Natural killer cell treated with Interleukin-12 subunit alpha and Interleukin-12 subunit beta and Interleukin-15 and Interleukin-18, amount 100 ng/mL, for 72 hours (primary cell): ENCODE measurements at regions not wholly inside any gene's neighbourhood (a gene's known extent, or its start where the extent isn't known, plus 50 kb on each side); places are given as distances from the start of the nearest gene placed in this dataset.

ENCODE experiments used
- ATAC-seq, 2 donors: fragments of 150-1000 bp; cut with Tn5 transposase in 1 of 2; sonication (Bioruptor Pico), chemical (Tn5 transposase) in 1 of 2; 2 replicates each; pipeline ENCODE4 v1.10.0; 2021
- DNase-seq: peaks from one replicate; pipeline ENCODE4 v3.0.0; 2022; ENCODE audit warnings: low spot score
- H3K27ac Mint-ChIP-seq, 2 donors: 1 replicate in 1 of 2; 2 replicates in 1 of 2; pipeline ENCODE4 v1.8.0; 2022; ENCODE audit warnings: mixed read lengths in 2 of 2, mild to moderate bottlenecking in 1 of 2, moderate library complexity in 1 of 2
- H3K27me3 Mint-ChIP-seq, 2 donors: 1 replicate in 1 of 2; 2 replicates in 1 of 2; pipeline ENCODE4 v1.8.0; 2022; ENCODE audit warnings: mixed read lengths in 2 of 2
- H3K36me3 Mint-ChIP-seq: one replicate; pipeline ENCODE4 v1.8.0; 2022; ENCODE audit warnings: mixed read lengths
- H3K4me1 Mint-ChIP-seq, 2 donors: 1 replicate in 1 of 2; 2 replicates in 1 of 2; pipeline ENCODE4 v1.8.0; 2022; ENCODE audit warnings: low read depth in 2 of 2, mixed read lengths in 2 of 2, mild to moderate bottlenecking in 1 of 2
- H3K4me3 Mint-ChIP-seq: one replicate; pipeline ENCODE4 v1.8.0; 2022; ENCODE audit warnings: mixed read lengths
- H3K9me3 Mint-ChIP-seq: 2 replicates; pipeline ENCODE4 v1.8.0; 2022; ENCODE audit warnings: mixed read lengths

DNA sequence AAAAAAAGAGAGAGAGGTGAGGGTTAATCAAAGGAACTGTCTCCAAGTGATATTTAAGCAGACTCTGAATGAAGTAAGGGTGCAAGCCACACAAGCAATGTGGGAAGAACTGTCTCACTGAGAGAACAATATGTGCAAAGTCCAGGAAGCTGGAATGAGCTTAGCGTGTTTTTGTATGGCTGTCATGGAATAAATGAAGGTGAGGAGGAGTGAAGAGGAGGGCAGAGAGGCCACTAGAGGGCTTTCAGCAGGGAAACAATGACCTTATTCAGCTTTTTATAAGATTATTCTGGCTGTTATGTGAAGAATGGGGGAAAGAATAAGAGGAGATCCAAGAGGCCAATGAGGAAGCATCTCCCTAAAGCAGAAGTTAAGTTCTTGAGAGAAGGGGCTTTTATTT is 86.9 kb upstream of the COL8A1 start:
- Mint-ChIP-seq H3K27ac (no peak overlapping the region), H3K36me3 (peaks cover 4% of the 10 kb centered on the region), H3K4me1 (no peaks in the 10 kb centered on the region), H3K27me3 (no peaks in the 10 kb centered on the region), H3K9me3 (peaks cover 26% of the 10 kb centered on the region), H3K4me3 (no peak overlapping the region)
- DNase-seq (no peak), ATAC-seq (no peak)

DNA sequence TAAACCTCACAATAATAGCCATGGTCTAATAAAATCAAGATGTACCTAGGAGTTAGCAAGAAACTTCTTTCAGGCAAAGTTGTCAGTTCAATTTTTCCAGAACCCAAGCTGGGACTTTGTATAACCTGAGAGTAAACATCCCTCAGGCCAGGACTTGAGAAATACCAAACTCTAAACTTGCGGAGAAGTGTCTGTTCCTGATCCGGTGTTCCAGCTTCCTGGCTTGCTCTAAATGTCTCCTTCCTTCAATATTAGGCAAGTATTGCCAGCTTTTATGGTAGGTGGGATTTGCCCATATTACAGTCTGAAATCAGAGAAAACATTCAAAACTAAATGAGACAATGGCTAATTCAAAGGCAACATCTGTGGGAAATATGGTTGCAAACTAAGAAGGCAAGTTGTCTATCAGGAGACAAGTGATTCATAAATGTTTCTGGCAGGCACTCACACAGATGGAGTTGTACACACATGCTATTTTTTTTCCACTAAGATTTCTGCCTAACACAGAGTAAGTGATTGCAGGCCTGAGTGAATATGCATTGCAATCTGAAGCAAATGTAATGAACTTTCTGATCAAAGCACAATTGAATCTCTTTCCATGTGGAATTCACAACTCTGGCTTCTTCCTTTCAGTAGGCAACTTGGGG is 88.3 kb upstream of the COL8A1 start:
- H3K4me3 Mint-ChIP-seq, result no peak overlapping the region
- H3K27me3 Mint-ChIP-seq, result no peaks in the 10 kb centered on the region

GRCh38 chr3:99549220-99549619 is 89.2 kb upstream of the COL8A1 start:
- DNase-seq (no peak), ATAC-seq (no peak)
- Mint-ChIP-seq H3K27ac (no peak overlapping the region), H3K4me3 (no peak overlapping the region), H3K27me3 (no peaks in the 10 kb centered on the region), H3K36me3 (peaks cover 2% of the 10 kb centered on the region), H3K9me3 (peaks cover 20% of the 10 kb centered on the region), H3K4me1 (no peaks in the 10 kb centered on the region)

More for the DNA sequence above, 88.3 kb upstream of the COL8A1 start:
- ATAC-seq, result no peak
- Mint-ChIP-seq H3K36me3 (peaks cover 4% of the 10 kb centered on the region), H3K4me1 (no peaks in the 10 kb centered on the region), H3K27ac (no peak overlapping the region), H3K9me3 (peaks cover 23% of the 10 kb centered on the region)
- no peak for DNase-seq

- Mint-ChIP-seq H3K36me3 (no peaks in the 10 kb centered on the region), H3K27me3 (no peaks in the 10 kb centered on the region), H3K4me1 (no peaks in the 10 kb centered on the region), H3K4me3 (no peak overlapping the region), H3K27ac (no peak overlapping the region), H3K9me3 (peaks cover 19% of the 10 kb centered on the region)
- ATAC-seq (no peak), DNase-seq (no peak)
Observed at GRCh38 chr3:99548674-99549073, 89.7 kb upstream of the COL8A1 start.

GRCh38 chr3:99545941-99546580 is 92.3 kb upstream of the COL8A1 start:
- Mint-ChIP-seq H3K9me3 (peaks cover 14% of the 10 kb centered on the region), H3K27me3 (no peaks in the 10 kb centered on the region), H3K36me3 (no peaks in the 10 kb centered on the region), H3K4me1 (no peaks in the 10 kb centered on the region), H3K4me3 (no peak overlapping the region), H3K27ac (no peak overlapping the region)
- DNase-seq (no peak), ATAC-seq (no peak)

DNA sequence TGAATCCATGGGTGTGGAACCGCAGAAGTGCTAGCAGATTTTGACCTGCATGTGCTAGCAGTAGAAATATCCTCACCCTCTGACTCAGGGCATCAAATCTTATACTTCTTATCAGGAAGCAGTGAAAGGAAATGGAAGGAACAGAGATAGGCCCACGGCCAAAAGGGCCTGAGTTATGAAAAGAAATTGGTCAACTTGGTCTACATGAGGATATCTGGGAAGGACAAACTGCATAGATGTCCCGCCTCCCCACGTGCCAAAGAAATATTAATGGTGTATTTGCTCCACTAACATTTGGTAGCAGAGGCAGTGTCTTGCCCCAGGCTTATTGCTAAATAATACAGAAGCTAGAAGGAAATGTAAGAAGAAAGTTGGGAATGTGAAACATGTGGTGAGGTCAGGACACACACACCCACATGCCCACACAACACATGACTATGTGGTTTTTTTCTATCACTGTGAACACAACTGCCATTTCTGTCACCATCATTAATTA is 93.6 kb upstream of the COL8A1 start:
- no peaks in the 10 kb centered on the region for H3K27me3 Mint-ChIP-seq
- H3K27ac Mint-ChIP-seq, result no peak overlapping the region
- no peaks in the 10 kb centered on the region for H3K36me3 Mint-ChIP-seq
- H3K9me3 Mint-ChIP-seq, result peaks cover 11% of the 10 kb centered on the region
- DNase-seq, result no peak
- no peaks in the 10 kb centered on the region for H3K4me1 Mint-ChIP-seq
- no peak for ATAC-seq
- H3K4me3 Mint-ChIP-seq, result no peak overlapping the region

- Mint-ChIP-seq H3K27me3 (no peaks in the 10 kb centered on the region), H3K4me3 (no peak overlapping the region)
Observed at GRCh38 chr3:99543796-99544195, 94.6 kb upstream of the COL8A1 start.

GRCh38 chr3:99542767-99543518 is 95.5 kb upstream of the COL8A1 start:
- H3K27me3 Mint-ChIP-seq, result no peaks in the 10 kb centered on the region
- H3K9me3 Mint-ChIP-seq, result peaks cover 9% of the 10 kb centered on the region
- H3K4me3 Mint-ChIP-seq, result no peak overlapping the region
- DNase-seq (no peak), ATAC-seq (no peak)
- no peak overlapping the region for H3K27ac Mint-ChIP-seq
- no peaks in the 10 kb centered on the region for H3K36me3 Mint-ChIP-seq
- no peaks in the 10 kb centered on the region for H3K4me1 Mint-ChIP-seq

More at GRCh38 chr3:99543796-99544195, 94.6 kb upstream of the COL8A1 start:
- peaks cover 9% of the 10 kb centered on the region for H3K9me3 Mint-ChIP-seq
- ATAC-seq, result no peak
- no peak for DNase-seq
- no peak overlapping the region for H3K27ac Mint-ChIP-seq
- H3K36me3 Mint-ChIP-seq, result no peaks in the 10 kb centered on the region
- no peaks in the 10 kb centered on the region for H3K4me1 Mint-ChIP-seq

- no peaks in the 10 kb centered on the region for H3K4me1 Mint-ChIP-seq
Observed at GRCh38 chr3:99541181-99541580, 97.2 kb upstream of the COL8A1 start.

DNA sequence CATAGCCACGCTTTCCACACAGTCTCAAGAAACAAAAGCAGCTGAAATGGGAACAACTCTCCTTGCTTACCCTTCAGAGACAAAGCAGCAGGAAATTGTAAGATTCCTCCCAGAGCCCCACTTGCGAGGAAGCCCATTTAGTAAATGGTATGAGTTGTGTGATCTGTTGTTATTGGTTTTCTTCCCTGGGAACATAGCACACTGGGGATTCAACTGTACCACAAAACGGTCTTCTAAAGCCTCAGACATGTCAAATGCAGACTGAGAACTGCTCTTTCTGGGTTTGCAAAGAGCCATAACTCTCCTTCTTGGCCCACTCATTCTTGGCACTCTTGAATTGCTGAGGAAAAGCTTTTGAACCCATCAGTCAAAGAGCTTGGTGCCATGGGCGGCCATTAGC is 101.0 kb upstream of the COL8A1 start:
- DNase-seq, result no peak
- H3K4me1 Mint-ChIP-seq, result no peaks in the 10 kb centered on the region
- no peak overlapping the region for H3K27ac Mint-ChIP-seq
- peaks cover 3% of the 10 kb centered on the region for H3K9me3 Mint-ChIP-seq
- no peaks in the 10 kb centered on the region for H3K36me3 Mint-ChIP-seq
- H3K4me3 Mint-ChIP-seq, result no peak overlapping the region
- ATAC-seq, result no peak
- H3K27me3 Mint-ChIP-seq, result no peaks in the 10 kb centered on the region

More at GRCh38 chr3:99541181-99541580, 97.2 kb upstream of the COL8A1 start:
- Mint-ChIP-seq H3K4me3 (no peak overlapping the region), H3K27ac (no peak overlapping the region), H3K9me3 (peaks cover 9% of the 10 kb centered on the region), H3K27me3 (no peaks in the 10 kb centered on the region), H3K36me3 (no peaks in the 10 kb centered on the region)
- DNase-seq (no peak), ATAC-seq (no peak)

- Mint-ChIP-seq H3K4me3 (no peak overlapping the region), H3K27me3 (no peaks in the 10 kb centered on the region), H3K9me3 (peaks cover 3% of the 10 kb centered on the region), H3K27ac (no peak overlapping the region), H3K36me3 (no peaks in the 10 kb centered on the region), H3K4me1 (no peaks in the 10 kb centered on the region)
- DNase-seq, result no peak
- ATAC-seq, result no peak
Observed at GRCh38 chr3:99536555-99537314, 101.7 kb upstream of the COL8A1 start.

DNA sequence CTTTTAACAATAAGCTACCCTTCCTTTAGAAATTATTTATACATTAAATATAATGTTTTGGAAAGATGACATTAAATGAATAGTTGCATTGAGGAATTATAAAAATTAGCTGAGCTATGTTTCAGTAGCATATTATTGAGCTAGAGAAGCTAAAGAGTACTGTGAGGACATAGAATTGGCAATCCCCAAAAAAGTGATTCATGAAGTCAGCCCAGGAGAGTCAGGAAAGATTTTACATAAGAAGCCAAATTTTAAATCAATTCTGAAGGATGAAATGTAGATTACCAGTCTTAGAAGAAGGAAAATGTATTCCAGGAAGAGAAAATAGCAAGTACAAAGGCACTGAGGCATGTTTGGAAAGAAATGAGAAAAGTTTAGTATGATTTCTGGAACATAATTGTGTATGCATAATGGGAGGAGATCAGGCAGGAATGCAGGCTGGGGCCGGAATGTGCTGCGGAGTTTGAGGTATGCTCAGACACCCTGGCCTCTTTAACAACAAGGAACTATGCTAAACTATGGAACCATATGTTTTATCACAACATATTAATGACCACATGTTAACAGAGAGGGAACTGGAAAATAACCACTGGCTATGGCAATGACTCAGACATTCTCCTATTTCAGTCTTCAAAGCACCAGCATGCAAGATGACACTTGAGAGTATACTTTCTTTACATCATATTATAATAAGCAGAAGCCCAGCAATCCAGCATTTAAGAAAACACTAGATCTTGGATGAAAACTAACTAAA is 103.3 kb upstream of the COL8A1 start:
- no peaks in the 10 kb centered on the region for H3K4me1 Mint-ChIP-seq
- ATAC-seq (no peak), DNase-seq (no peak)
- no peak overlapping the region for H3K27ac Mint-ChIP-seq
- H3K36me3 Mint-ChIP-seq, result no peaks in the 10 kb centered on the region
- H3K9me3 Mint-ChIP-seq, result peaks cover 3% of the 10 kb centered on the region
- H3K4me3 Mint-ChIP-seq, result no peak overlapping the region
- H3K27me3 Mint-ChIP-seq, result no peaks in the 10 kb centered on the region

DNA sequence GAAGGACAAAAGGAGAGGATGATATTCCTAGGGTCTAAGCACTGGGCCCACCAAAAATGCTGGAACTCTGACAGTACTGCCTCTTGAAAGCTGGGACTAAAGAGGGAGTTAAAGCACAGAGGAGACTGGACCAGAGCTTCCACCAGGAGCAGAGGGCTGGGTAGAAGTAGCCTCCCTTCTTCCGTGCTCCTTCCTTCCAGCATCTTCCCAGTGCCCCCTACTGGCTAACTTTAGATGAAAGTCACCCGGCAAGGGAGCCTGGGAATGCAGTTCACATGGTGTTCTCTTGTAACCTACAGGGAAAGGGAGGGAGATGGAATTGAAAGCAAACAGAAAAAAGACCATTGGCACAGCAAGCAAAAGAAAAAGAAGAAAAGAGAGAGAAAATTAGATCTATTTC is 106.1 kb upstream of the COL8A1 start:
- no peak overlapping the region for H3K4me3 Mint-ChIP-seq
- H3K36me3 Mint-ChIP-seq, result no peaks in the 10 kb centered on the region
- H3K27me3 Mint-ChIP-seq, result no peaks in the 10 kb centered on the region
- DNase-seq (no peak), ATAC-seq (no peak)
- H3K4me1 Mint-ChIP-seq, result no peaks in the 10 kb centered on the region
- H3K27ac Mint-ChIP-seq, result no peak overlapping the region
- peaks cover 3% of the 10 kb centered on the region for H3K9me3 Mint-ChIP-seq
